ENCODE measurements at regions not wholly inside any gene's neighbourhood (a gene's known extent, or its start where the extent isn't known, plus 50 kb on each side); places are given as distances from the start of the nearest gene placed in this dataset.

DNA sequence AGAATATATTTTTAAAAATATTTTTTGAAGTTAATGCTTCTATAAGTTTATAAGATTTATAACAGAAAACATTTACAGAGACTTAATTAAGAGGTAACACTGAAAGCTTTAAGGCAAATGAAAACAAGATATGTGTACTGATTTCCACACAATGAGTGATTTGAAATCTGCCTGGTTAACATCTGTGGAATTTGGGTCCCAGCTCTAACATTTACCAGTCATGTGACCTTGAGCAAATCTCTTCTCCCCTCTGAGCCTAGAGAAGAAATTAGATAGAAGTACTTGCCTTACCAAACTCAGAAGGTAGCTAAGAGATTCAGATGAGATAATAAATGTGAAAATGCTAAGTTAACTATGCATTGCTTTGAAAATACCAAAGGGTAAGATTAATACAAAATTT lies 458.8 kb upstream of the LCORL start:
- H3K4me3 ChIP-seq (ENCODE audit: low read length), result no peak overlapping the region
- no peak for DNase-seq (ENCODE audit: low read depth)
- TF ChIP-seq, protein P1, sequence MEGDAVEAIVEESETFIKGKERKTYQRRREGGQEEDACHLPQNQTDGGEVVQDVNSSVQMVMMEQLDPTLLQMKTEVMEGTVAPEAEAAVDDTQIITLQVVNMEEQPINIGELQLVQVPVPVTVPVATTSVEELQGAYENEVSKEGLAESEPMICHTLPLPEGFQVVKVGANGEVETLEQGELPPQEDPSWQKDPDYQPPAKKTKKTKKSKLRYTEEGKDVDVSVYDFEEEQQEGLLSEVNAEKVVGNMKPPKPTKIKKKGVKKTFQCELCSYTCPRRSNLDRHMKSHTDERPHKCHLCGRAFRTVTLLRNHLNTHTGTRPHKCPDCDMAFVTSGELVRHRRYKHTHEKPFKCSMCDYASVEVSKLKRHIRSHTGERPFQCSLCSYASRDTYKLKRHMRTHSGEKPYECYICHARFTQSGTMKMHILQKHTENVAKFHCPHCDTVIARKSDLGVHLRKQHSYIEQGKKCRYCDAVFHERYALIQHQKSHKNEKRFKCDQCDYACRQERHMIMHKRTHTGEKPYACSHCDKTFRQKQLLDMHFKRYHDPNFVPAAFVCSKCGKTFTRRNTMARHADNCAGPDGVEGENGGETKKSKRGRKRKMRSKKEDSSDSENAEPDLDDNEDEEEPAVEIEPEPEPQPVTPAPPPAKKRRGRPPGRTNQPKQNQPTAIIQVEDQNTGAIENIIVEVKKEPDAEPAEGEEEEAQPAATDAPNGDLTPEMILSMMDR (conservative IDR thresholded peaks at IDR 0.05; ENCODE audit: low read length), result no peak

DNA sequence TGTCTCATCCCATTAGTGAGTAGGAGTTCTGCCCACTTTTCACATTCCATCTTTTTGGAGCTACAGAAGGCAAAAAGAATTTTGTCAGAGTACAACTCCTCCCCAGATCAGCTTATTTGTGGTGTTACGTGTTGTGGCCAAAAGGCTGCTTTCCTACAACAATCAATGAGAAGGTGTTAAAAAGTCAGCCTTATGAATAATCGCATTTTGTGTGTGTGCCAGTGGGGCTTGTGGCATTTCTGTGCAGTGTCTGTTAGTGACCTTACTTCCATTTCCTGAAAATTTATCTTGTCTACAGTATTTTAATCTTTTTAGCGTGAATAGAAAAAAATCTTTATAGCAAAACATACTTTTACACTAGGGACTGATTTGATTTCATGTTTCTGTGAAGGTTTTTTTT lies 458.3 kb upstream of the LCORL start:
- DNase-seq (ENCODE audit: low read depth), result no peak
- H3K4me3 ChIP-seq (ENCODE audit: low read length), result no peak overlapping the region
- TF ChIP-seq, protein P1 (conservative IDR thresholded peaks at IDR 0.05; ENCODE audit: low read length), result no peak

DNA sequence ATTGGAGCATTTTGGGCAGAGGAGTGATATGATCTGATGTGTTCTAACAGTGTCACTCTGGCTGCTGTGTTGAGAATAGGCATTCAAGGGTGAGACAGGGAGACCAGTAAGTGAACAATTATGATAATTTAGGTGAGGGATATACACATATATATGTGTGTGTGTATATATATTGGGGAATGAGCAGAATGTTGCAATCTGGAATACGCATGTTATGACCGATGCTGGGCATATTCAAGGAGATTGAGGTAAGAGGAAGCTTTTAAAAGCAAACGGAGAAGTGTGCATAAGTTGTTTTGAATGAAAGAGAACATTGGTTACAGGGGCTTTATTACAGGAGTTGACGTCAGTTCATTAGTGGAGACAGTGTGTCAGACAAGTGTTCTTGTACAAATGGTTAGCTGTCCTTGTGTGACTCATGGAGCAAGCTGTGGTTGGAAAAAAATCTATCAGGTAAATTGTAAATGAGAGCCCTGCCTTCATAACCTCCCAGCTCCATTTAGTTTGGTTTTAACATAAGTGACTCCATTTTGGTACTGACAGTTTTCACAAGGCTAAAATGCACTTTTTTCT lies 442.5 kb upstream of the LCORL start:
- DNase-seq (ENCODE audit: low read depth), result no peak
- H3K4me3 ChIP-seq (ENCODE audit: low read length), result no peak overlapping the region
- TF ChIP-seq, protein P1 (conservative IDR thresholded peaks at IDR 0.05; ENCODE audit: low read length), result no peak

DNA sequence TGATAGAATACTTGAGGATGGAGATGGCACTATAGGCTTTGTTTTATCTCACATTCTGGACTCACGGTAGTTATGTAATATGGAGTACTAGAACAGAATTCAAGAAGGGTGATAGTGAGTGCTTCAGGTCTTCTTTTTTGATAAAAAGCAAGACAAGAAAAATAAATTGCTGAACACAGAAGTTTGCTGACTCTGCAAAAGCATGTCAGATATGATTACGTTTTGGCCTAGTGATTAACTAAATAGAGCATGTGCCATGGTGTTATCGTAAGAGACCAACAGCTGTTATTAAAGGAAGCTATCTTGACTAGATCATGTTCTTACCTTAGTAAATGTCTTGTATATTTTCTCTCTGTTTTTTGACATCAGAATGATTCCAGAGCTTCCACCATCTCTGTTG lies 436.9 kb upstream of the LCORL start:
- no peak for DNase-seq (ENCODE audit: low read depth)
- no peak overlapping the region for H3K4me3 ChIP-seq (ENCODE audit: low read length)
- TF ChIP-seq, protein P1 (conservative IDR thresholded peaks at IDR 0.05; ENCODE audit: low read length), result no peak

DNA sequence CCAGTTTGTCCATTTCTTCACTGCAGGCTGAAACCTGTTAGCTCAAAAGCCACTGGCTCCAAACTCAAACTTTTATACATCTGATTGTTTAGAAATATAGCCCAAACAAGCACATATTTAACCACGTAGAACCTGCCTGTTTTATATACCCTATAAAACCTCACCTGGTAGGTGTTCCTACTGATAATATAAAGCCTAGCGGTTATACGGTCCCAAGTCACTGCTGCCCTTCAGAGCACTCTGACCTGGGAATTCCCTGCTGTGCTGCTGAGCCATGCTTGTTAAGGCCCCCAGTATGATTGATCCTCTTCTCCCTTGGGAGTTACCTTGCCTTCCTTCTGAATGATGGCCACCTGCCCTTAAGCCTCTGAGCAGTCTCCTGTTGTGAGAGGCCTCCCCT lies 432.8 kb upstream of the LCORL start:
- TF ChIP-seq, protein P1 (conservative IDR thresholded peaks at IDR 0.05; ENCODE audit: low read length), result no peak
- H3K4me3 ChIP-seq (ENCODE audit: low read length), result no peak overlapping the region
- no peak for DNase-seq (ENCODE audit: low read depth)

DNA sequence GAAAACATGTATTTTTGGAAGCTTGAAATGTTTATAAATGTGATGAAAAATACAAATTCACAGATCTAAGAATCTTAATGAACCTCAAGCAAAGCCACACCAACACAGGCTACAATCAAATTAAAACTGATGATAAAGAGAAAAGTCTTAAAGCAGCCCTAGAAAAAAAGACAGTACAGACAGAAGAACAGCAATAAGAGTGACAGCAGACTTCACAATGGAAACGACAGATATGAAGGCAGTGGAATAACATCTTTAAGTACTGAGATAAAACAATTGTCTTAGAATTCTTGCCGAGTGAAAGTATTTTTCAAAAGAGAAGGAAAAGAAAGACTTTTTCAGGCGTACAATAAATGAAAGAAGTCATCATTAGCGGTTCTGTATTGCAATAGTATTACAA lies 423.6 kb upstream of the LCORL start:
- H3K4me3 ChIP-seq (ENCODE audit: low read length), result no peak overlapping the region
- TF ChIP-seq, protein P1 (conservative IDR thresholded peaks at IDR 0.05; ENCODE audit: low read length), result no peak
- no peak for DNase-seq (ENCODE audit: low read depth)

DNA sequence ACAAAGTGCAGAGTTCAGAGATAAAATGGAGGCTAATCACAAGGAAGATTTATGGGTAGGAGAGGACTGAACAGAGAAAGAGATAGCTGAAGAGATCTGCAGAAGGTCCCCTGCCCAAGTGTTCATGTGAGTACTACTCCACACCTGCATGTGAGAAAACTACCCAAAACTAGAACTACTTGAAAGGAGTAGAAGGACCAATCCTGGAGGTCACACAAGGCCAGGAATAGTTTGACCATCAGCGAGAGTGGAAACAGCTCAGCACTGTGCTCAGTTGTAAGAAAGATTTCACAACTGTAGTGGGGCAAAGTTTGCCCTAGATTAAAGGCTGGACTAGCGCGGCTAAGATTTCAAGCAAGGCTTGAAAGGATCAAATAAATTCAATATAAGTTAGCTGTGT lies 422.7 kb upstream of the LCORL start:
- TF ChIP-seq, protein P1 (conservative IDR thresholded peaks at IDR 0.05; ENCODE audit: low read length), result no peak
- no peak for DNase-seq (ENCODE audit: low read depth)
- H3K4me3 ChIP-seq (ENCODE audit: low read length), result no peak overlapping the region
